Right lobe of liver (tissue), 4 donors: ENCODE measurements at regions not wholly inside any gene's neighbourhood (a gene's known extent, or its start where the extent isn't known, plus 50 kb on each side); places are given as distances from the start of the nearest gene placed in this dataset.

Experiments used
- POLR2A ChIP-seq: fragments of 450-650 bp; IDR thresholded peaks from one replicate; pipeline ENCODE4 v1.6.1; 2017; ENCODE audit warnings: antibody characterized with exemption, mild to moderate bottlenecking
- TF ChIP-seq, protein P1 (sequence below), 4 donors: fragments of 200-600 bp in 3 of 4; fragments of 450-650 bp in 1 of 4; IDR thresholded peaks; one replicate each; pipeline versions ENCODE4 v1.5.1 to v1.8.0; 2016 to 2022; ENCODE audit warnings: antibody characterized with exemption in 4 of 4, mild to moderate bottlenecking in 2 of 4
- donor health status: DM: no; HTN: no; CAD: no.
- donor health status: DM: no; HTN: no; CAD: no.
- donor health status: DM: no; HTN: yes; CAD: no.

DNA sequence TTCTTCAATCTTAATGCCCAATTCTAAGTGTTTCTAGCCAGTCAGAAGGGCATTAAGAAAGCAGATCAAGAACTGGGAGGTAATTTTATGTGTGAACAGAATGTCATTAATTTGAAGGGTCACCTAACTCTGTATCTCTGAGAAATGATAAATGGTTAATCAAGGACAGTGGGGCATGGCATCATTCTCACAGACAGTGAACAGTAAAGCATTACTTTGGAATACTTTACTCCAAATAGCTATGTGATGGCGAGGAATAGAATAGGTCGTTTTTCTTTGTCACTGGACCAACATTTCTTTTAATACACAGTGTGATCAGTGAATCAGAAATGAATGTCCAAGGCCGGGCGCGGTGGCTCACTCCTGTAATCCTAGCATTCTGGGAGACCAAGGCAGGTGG, 166.1 kb upstream of the KRR1 start:
- TF ChIP-seq POLR2A, result no peak
- TF ChIP-seq, protein P1, sequence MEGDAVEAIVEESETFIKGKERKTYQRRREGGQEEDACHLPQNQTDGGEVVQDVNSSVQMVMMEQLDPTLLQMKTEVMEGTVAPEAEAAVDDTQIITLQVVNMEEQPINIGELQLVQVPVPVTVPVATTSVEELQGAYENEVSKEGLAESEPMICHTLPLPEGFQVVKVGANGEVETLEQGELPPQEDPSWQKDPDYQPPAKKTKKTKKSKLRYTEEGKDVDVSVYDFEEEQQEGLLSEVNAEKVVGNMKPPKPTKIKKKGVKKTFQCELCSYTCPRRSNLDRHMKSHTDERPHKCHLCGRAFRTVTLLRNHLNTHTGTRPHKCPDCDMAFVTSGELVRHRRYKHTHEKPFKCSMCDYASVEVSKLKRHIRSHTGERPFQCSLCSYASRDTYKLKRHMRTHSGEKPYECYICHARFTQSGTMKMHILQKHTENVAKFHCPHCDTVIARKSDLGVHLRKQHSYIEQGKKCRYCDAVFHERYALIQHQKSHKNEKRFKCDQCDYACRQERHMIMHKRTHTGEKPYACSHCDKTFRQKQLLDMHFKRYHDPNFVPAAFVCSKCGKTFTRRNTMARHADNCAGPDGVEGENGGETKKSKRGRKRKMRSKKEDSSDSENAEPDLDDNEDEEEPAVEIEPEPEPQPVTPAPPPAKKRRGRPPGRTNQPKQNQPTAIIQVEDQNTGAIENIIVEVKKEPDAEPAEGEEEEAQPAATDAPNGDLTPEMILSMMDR (IDR thresholded peaks at IDR 0.05), result no peak
